ENCODE measurements at regions not wholly inside any gene's neighbourhood (a gene's known extent, or its start where the extent isn't known, plus 50 kb on each side); places are given as distances from the start of the nearest gene placed in this dataset.

- TF ChIP-seq, protein P1, sequence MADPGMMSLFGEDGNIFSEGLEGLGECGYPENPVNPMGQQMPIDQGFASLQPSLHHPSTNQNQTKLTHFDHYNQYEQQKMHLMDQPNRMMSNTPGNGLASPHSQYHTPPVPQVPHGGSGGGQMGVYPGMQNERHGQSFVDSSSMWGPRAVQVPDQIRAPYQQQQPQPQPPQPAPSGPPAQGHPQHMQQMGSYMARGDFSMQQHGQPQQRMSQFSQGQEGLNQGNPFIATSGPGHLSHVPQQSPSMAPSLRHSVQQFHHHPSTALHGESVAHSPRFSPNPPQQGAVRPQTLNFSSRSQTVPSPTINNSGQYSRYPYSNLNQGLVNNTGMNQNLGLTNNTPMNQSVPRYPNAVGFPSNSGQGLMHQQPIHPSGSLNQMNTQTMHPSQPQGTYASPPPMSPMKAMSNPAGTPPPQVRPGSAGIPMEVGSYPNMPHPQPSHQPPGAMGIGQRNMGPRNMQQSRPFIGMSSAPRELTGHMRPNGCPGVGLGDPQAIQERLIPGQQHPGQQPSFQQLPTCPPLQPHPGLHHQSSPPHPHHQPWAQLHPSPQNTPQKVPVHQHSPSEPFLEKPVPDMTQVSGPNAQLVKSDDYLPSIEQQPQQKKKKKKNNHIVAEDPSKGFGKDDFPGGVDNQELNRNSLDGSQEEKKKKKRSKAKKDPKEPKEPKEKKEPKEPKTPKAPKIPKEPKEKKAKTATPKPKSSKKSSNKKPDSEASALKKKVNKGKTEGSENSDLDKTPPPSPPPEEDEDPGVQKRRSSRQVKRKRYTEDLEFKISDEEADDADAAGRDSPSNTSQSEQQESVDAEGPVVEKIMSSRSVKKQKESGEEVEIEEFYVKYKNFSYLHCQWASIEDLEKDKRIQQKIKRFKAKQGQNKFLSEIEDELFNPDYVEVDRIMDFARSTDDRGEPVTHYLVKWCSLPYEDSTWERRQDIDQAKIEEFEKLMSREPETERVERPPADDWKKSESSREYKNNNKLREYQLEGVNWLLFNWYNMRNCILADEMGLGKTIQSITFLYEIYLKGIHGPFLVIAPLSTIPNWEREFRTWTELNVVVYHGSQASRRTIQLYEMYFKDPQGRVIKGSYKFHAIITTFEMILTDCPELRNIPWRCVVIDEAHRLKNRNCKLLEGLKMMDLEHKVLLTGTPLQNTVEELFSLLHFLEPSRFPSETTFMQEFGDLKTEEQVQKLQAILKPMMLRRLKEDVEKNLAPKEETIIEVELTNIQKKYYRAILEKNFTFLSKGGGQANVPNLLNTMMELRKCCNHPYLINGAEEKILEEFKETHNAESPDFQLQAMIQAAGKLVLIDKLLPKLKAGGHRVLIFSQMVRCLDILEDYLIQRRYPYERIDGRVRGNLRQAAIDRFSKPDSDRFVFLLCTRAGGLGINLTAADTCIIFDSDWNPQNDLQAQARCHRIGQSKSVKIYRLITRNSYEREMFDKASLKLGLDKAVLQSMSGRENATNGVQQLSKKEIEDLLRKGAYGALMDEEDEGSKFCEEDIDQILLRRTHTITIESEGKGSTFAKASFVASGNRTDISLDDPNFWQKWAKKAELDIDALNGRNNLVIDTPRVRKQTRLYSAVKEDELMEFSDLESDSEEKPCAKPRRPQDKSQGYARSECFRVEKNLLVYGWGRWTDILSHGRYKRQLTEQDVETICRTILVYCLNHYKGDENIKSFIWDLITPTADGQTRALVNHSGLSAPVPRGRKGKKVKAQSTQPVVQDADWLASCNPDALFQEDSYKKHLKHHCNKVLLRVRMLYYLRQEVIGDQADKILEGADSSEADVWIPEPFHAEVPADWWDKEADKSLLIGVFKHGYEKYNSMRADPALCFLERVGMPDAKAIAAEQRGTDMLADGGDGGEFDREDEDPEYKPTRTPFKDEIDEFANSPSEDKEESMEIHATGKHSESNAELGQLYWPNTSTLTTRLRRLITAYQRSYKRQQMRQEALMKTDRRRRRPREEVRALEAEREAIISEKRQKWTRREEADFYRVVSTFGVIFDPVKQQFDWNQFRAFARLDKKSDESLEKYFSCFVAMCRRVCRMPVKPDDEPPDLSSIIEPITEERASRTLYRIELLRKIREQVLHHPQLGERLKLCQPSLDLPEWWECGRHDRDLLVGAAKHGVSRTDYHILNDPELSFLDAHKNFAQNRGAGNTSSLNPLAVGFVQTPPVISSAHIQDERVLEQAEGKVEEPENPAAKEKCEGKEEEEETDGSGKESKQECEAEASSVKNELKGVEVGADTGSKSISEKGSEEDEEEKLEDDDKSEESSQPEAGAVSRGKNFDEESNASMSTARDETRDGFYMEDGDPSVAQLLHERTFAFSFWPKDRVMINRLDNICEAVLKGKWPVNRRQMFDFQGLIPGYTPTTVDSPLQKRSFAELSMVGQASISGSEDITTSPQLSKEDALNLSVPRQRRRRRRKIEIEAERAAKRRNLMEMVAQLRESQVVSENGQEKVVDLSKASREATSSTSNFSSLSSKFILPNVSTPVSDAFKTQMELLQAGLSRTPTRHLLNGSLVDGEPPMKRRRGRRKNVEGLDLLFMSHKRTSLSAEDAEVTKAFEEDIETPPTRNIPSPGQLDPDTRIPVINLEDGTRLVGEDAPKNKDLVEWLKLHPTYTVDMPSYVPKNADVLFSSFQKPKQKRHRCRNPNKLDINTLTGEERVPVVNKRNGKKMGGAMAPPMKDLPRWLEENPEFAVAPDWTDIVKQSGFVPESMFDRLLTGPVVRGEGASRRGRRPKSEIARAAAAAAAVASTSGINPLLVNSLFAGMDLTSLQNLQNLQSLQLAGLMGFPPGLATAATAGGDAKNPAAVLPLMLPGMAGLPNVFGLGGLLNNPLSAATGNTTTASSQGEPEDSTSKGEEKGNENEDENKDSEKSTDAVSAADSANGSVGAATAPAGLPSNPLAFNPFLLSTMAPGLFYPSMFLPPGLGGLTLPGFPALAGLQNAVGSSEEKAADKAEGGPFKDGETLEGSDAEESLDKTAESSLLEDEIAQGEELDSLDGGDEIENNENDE (IDR thresholded peaks at IDR 0.05; ENCODE audit: insufficient replicate concordance, low read length) = no peak
These were observed 446.8 kb downstream of the CHL1 start (continued) for GRCh38 chr3:643376-643775.

Measured in H1 (cell line).